ENCODE measurements at regions not wholly inside any gene's neighbourhood (a gene's known extent, or its start where the extent isn't known, plus 50 kb on each side); places are given as distances from the start of the nearest gene placed in this dataset.

DNA sequence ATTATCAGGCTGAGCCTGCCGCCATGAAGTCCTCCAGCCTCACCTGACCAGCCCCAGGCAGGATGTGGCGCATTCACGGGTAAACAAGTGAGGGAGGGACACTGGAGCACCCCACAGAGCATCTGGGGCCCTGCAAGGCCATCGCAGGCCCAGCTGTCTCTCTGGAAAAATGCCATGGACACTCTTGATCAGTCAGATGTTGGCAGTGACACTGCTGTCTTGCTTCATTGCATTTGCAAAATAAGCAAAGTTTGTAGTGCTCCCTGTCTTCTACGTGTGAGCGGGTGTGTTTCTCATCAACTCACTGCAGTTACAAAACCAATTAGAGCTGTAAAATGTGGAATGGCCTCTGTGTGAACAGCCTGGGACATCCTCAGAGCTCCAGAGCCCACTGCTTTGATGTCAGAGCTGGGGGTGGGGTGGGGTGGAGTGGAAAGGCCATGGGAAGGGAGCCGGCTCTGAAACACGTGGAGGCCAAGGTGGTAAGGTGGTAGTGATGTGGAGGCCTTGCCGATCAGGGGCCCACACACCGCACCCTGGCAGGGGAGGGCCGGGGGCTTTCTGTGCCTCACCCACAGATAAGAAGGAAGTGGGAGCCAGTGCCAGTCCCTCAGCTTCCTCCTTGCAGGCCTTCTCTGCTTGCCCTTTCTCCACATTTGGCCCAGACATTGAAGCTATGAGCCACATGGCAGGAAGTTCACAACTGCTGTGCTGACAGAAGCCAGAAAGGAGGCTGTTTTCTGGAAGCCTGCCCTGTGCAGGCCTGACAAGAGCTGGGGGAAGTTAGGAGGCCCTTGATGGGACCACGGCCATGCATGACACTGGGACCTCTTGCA lies 254.9 kb downstream of the RHOU start:
- TF ChIP-seq, protein P1, sequence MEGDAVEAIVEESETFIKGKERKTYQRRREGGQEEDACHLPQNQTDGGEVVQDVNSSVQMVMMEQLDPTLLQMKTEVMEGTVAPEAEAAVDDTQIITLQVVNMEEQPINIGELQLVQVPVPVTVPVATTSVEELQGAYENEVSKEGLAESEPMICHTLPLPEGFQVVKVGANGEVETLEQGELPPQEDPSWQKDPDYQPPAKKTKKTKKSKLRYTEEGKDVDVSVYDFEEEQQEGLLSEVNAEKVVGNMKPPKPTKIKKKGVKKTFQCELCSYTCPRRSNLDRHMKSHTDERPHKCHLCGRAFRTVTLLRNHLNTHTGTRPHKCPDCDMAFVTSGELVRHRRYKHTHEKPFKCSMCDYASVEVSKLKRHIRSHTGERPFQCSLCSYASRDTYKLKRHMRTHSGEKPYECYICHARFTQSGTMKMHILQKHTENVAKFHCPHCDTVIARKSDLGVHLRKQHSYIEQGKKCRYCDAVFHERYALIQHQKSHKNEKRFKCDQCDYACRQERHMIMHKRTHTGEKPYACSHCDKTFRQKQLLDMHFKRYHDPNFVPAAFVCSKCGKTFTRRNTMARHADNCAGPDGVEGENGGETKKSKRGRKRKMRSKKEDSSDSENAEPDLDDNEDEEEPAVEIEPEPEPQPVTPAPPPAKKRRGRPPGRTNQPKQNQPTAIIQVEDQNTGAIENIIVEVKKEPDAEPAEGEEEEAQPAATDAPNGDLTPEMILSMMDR (IDR thresholded peaks at IDR 0.05): no peak

DNA sequence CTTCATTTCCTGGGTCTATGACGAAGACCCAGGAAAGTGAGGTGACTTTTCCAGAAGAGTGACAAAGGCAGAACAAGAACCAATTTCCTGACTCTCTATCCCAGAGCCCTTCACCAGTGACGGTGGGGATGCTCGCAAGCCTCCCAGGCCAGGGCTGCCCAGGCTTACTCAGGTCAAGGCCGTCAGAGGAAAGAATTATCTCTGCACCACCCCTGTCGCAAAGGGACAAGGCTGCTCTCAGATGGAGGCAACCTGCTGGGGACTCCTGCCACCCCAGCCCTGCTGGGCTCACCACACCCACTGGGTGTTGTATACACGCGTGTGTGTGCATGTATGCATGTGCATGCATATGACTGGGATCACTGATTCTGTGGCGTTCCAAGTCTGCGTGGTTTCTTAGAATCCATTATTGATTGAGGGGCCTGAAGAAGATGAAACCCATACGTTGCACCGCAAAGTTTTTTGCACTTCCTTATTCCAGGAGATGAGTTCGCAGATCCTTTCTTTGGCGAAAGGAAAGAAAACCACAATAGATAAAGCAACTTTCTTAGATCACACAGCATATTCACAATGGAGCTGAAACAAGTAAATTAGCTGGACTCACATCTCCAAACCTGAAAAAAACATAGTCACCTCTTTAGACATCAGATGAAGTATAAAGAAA lies 255.8 kb downstream of the RHOU start:
- TF ChIP-seq, protein P1 (IDR thresholded peaks at IDR 0.05): no peak

DNA sequence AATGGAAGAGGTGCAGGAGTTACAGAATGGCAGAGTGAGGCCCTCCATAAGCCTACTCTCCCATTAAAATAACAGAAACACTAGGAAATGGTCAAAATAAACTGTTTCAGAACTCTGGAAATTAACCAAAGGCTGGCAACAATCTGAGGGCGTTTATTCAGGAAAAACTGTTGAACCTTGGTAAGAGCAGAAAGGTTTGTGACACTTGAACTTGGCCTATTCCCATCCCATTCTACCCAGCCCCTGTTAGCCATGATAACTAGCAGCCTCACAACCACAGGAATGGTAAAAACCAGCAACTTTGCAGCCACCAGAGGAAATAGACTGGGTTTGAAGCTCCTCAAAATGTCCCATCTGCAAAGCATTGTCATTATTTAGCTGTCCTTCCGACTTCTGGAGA lies 256.8 kb downstream of the RHOU start:
- TF ChIP-seq, protein P1 (IDR thresholded peaks at IDR 0.05): no peak

DNA sequence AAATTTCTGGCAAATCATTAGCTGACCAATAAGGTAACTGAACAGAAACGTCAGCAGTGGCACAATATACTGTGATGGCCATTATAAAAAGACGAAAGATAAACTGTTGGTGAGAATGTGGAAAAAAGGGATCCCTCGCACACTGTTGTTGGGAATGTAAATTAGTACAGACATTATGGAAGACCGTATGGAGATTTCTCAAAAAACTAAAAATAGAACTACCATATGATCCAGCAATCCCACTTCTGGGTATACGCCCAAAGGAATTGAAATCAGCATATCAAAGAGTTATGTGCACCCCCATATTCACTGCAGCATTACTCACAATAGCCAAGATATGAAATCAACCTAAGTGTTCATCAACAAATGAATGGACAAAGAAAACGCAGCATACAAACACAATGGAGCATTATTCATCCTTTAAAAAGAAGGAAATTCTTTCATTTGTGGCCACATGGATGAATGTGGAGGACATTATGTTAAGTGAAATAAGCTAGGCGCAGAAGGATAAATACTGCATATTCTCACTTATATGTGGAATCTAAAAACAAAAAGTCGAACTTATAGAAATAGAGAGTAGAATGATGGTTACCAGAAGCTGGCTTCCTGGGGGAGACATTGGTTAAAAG lies 257.7 kb downstream of the RHOU start:
- TF ChIP-seq, protein P1 (IDR thresholded peaks at IDR 0.05): no peak

DNA sequence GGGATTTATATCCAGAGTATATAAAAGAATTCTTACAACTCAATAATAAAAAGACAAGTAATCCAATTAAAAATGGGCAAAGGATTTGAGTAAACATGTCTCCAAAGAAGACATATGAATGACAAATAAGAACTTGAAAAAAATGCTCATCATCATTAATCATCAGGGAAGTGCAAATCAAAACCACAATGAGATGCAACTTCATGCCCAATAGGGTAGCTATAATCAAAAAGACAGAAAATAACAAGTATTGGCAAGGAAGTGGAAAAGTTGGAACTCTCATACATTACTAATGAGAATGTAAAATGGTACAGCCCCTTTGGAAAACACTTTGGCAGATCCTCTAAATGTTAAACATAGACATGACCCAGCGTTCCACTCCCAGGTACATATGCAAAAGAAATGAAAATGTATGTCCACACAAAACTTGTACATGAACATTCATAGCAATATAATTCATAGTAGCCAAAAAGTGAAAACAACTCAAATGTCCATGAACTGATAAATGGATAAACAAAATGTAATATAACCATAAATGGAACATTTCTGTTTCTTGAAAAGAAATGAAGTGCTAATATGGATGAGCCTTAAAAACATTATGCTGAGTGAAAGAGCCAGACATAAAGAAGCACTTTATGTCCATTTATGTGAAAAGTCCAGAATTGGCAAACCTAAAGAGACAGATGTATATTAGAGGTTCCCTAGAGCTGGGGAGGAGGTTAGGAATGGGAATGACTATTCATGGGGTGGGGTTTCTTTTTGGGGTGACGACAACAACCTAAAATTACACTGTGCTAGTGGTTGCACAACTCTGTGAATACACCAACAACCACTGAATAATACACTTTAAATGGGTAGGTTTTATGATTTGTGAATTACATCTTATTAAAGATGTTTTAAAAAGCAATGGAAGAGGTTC lies 259.7 kb downstream of the RHOU start:
- TF ChIP-seq, protein P1 (IDR thresholded peaks at IDR 0.05): no peak

DNA sequence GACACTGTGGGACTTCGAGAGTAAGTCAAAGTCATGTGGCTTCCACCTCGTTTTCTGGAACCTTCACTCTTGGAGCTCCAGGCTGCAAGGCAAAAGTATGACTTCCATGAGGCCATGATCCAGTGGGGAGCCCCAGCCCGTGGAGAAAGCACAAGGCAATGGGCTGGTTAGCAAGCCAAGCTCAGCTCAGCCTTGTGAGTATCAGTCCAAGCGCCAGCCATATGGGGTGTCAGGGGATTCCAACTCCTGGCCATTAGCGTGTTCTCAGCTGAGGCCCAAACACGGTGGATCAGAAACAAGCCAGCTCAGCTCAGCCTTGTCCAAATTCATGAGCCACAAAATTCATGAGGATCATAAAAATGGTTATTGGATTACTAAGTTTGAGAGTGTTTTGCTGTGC lies 261.0 kb downstream of the RHOU start:
- TF ChIP-seq, protein P1 (IDR thresholded peaks at IDR 0.05): no peak

DNA sequence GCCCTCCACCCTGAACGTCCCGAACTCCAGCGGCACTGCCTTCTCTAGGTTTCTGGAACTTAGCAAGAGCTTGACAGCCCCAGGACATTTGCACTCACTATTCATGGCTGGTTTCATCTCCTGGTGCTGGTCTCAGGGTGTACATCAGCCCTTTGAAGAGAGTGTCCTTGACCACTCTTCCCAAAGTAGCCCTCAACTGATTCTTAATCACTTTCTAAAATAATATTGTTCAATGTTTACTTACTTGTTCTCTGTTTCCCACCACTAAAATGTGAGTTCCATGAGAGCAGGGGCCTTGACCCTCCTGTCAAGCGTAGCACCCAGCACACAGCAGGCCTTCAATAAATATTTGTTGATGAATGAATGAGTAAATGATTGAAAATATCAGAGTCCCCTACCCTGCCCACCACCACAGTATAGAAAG lies 262.5 kb downstream of the RHOU start:
- TF ChIP-seq, protein P1 (IDR thresholded peaks at IDR 0.05): no peak
